Thoracic aorta (tissue), 2 donors: ENCODE measurements at regions not wholly inside any gene's neighbourhood (a gene's known extent, or its start where the extent isn't known, plus 50 kb on each side); places are given as distances from the start of the nearest gene placed in this dataset.

ENCODE experiments used
- ATAC-seq: fragments of 150-250 bp; one replicate; pipeline ENCODE4 v1.8.0; 2017; ENCODE audit warnings: low read depth; ENCODE audit not compliant: insufficient number of reproducible peaks, low FRiP score
- DNase-seq: peaks from one replicate; pipeline ENCODE4 v3.0.0-alpha.2; 2020; ENCODE audit warnings: low spot score
- H3K27ac ChIP-seq, 2 donors: fragments of 200-600 bp; sonication (generic); 1 replicate in 1 of 2; 2 replicates in 1 of 2; pipeline ENCODE4 v1.5.1; 2016; ENCODE audit warnings: mild to moderate bottlenecking in 2 of 2, moderate library complexity in 2 of 2
- H3K27me3 ChIP-seq: fragments of 200-600 bp; sonication (generic); replicated peaks from 2 replicates; pipeline ENCODE4 v1.6.0; 2016; ENCODE audit warnings: mild to moderate bottlenecking; ENCODE audit not compliant: insufficient read depth
- H3K36me3 ChIP-seq: fragments of 200-600 bp; sonication (generic); one replicate; pipeline ENCODE4 v1.5.1; 2016
- H3K4me1 ChIP-seq, 2 donors: fragments of 200-600 bp; sonication (generic); 1 replicate in 1 of 2; 2 replicates in 1 of 2; pipeline versions ENCODE4 v1.5.1 to v1.6.0; 2016; ENCODE audit warnings: low read depth in 2 of 2, mild to moderate bottlenecking in 1 of 2; ENCODE audit not compliant: control insufficient read depth in 1 of 2
- H3K4me3 ChIP-seq: fragments of 200-600 bp; sonication (generic); 2 replicates; pipeline ENCODE4 v1.5.1; 2016; ENCODE audit warnings: mild to moderate bottlenecking
- H3K9me3 ChIP-seq: fragments of 200-600 bp; sonication (generic); 2 replicates; pipeline ENCODE4 v1.5.1; 2016
- TF ChIP-seq, protein P1 (sequence below): fragments of 200-600 bp; sonication (generic); IDR thresholded peaks from one replicate; pipeline ENCODE4 v1.5.1; 2019; ENCODE audit warnings: antibody characterized with exemption

GRCh38 chr5:89703817-89704216 lies 705.7 kb downstream of the CETN3 start:
- Histone ChIP-seq H3K4me1 (peaks cover 3 to 20% of the 10 kb centered on the region in 2 donors), H3K36me3 (no peaks in the 10 kb centered on the region), H3K9me3 (no peaks in the 10 kb centered on the region), H3K27me3 (no peaks in the 10 kb centered on the region), H3K27ac (no peak overlapping the region), H3K4me3 (no peak overlapping the region)
- ATAC-seq (no peak), DNase-seq (no peak)
- TF ChIP-seq, protein P1, sequence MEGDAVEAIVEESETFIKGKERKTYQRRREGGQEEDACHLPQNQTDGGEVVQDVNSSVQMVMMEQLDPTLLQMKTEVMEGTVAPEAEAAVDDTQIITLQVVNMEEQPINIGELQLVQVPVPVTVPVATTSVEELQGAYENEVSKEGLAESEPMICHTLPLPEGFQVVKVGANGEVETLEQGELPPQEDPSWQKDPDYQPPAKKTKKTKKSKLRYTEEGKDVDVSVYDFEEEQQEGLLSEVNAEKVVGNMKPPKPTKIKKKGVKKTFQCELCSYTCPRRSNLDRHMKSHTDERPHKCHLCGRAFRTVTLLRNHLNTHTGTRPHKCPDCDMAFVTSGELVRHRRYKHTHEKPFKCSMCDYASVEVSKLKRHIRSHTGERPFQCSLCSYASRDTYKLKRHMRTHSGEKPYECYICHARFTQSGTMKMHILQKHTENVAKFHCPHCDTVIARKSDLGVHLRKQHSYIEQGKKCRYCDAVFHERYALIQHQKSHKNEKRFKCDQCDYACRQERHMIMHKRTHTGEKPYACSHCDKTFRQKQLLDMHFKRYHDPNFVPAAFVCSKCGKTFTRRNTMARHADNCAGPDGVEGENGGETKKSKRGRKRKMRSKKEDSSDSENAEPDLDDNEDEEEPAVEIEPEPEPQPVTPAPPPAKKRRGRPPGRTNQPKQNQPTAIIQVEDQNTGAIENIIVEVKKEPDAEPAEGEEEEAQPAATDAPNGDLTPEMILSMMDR: no peak

GRCh38 chr5:89698028-89698427 lies 711.5 kb downstream of the CETN3 start:
- Histone ChIP-seq H3K4me1 (no peaks in the 10 kb centered on the region), H3K4me3 (no peak overlapping the region), H3K36me3 (no peaks in the 10 kb centered on the region), H3K9me3 (no peaks in the 10 kb centered on the region), H3K27ac (no peak overlapping the region), H3K27me3 (no peaks in the 10 kb centered on the region)
- ATAC-seq (no peak), DNase-seq (no peak)
- TF ChIP-seq, protein P1: no peak

DNA sequence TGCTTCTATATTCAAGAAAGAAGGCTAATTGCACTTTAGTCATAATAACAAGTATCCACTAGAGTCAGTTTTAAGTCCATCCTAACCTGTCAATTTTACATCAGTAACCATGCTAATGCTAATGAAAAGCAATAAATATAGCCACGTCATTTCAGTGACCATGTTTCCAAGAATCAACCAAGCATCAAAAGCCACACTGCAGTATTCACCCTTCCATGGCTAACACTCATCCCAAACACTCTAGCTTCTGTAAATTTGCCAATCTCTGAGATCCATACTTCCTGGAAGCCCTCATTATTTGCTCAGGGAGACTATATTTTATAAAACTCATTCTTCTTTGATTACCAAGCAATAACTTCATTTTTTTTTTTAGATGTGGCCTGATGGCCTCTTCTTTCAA lies 712.0 kb downstream of the CETN3 start:
- no peak overlapping the region for H3K4me3 ChIP-seq
- no peaks in the 10 kb centered on the region for H3K4me1 ChIP-seq
- no peaks in the 10 kb centered on the region for H3K27me3 ChIP-seq
- DNase-seq: no peak
- H3K27ac ChIP-seq: no peak overlapping the region
- no peaks in the 10 kb centered on the region for H3K36me3 ChIP-seq
- H3K9me3 ChIP-seq: no peaks in the 10 kb centered on the region
- no peak for ATAC-seq
- TF ChIP-seq, protein P1: no peak

GRCh38 chr5:89695371-89695770 lies 714.2 kb downstream of the CETN3 start:
- H3K4me3 ChIP-seq: no peak overlapping the region
- H3K9me3 ChIP-seq: no peaks in the 10 kb centered on the region
- no peaks in the 10 kb centered on the region for H3K36me3 ChIP-seq
- TF ChIP-seq, protein P1: no peak
- DNase-seq: no peak
- ATAC-seq: no peak
- no peak overlapping the region for H3K27ac ChIP-seq
- no peaks in the 10 kb centered on the region for H3K4me1 ChIP-seq
- no peaks in the 10 kb centered on the region for H3K27me3 ChIP-seq

- Histone ChIP-seq H3K9me3 (no peaks in the 10 kb centered on the region), H3K27me3 (no peaks in the 10 kb centered on the region), H3K4me1 (no peaks in the 10 kb centered on the region), H3K27ac (no peak overlapping the region), H3K4me3 (no peak overlapping the region), H3K36me3 (no peaks in the 10 kb centered on the region)
- no peak for ATAC-seq
- TF ChIP-seq, protein P1: no peak
- no peak for DNase-seq
These were observed 715.5 kb downstream of the CETN3 start for GRCh38 chr5:89694026-89694550.
